ENCODE measurements at regions not wholly inside any gene's neighbourhood (a gene's known extent, or its start where the extent isn't known, plus 50 kb on each side); places are given as distances from the start of the nearest gene placed in this dataset.

GRCh38 chr1:196078691-196079090 is 529.5 kb downstream of the KCNT2 start:
- TF ChIP-seq SMC3 (IDR thresholded peaks at IDR 0.05) (no peak), RAD21 (conservative IDR thresholded peaks at IDR 0.05 in 1 of 2, IDR thresholded peaks at IDR 0.05 in 1 of 2) (no peak), POLR2A (IDR thresholded peaks at IDR 0.05; ENCODE audit: low read length) (no peak), KDM1A (IDR thresholded peaks at IDR 0.05; ENCODE audit: low read depth) (no peak), EHF (CRISPR knock-in tag; IDR thresholded peaks at IDR 0.05) (no peak)
- TF ChIP-seq, protein P1, sequence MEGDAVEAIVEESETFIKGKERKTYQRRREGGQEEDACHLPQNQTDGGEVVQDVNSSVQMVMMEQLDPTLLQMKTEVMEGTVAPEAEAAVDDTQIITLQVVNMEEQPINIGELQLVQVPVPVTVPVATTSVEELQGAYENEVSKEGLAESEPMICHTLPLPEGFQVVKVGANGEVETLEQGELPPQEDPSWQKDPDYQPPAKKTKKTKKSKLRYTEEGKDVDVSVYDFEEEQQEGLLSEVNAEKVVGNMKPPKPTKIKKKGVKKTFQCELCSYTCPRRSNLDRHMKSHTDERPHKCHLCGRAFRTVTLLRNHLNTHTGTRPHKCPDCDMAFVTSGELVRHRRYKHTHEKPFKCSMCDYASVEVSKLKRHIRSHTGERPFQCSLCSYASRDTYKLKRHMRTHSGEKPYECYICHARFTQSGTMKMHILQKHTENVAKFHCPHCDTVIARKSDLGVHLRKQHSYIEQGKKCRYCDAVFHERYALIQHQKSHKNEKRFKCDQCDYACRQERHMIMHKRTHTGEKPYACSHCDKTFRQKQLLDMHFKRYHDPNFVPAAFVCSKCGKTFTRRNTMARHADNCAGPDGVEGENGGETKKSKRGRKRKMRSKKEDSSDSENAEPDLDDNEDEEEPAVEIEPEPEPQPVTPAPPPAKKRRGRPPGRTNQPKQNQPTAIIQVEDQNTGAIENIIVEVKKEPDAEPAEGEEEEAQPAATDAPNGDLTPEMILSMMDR (IDR thresholded peaks at IDR 0.05), result no peak

Data from A549 (cell line).